Stimulated activated CD4-positive, alpha-beta T cell treated with anti-CD3 and anti-CD28 coated beads, Interleukin-15, amount 100 ng/mL, for 24 hours (primary cell): ENCODE measurements at regions not wholly inside any gene's neighbourhood (a gene's known extent, or its start where the extent isn't known, plus 50 kb on each side); places are given as distances from the start of the nearest gene placed in this dataset.

Source experiments
- DNase-seq: peaks from one replicate; pipeline ENCODE4 v3.0.0-alpha.2; 2020

- DNase-seq = no peak
Observed at GRCh38 chr6:145375502-145375901, 359.8 kb downstream of the EPM2A start.

- no peak for DNase-seq
Observed at GRCh38 chr6:145380186-145380585, 355.1 kb downstream of the EPM2A start.

- DNase-seq = no peak
Observed at GRCh38 chr6:145381941-145382340, 353.4 kb downstream of the EPM2A start.

- no peak for DNase-seq
Observed at GRCh38 chr6:145383428-145383827, 351.9 kb downstream of the EPM2A start.

- no peak for DNase-seq
Observed at GRCh38 chr6:145384503-145384902, 350.8 kb downstream of the EPM2A start.

- DNase-seq = no peak
Observed at GRCh38 chr6:145396499-145396898, 338.8 kb downstream of the EPM2A start.

- DNase-seq = no peak
Observed at GRCh38 chr6:145400508-145400907, 334.8 kb downstream of the EPM2A start.

- DNase-seq = no peak
Observed at GRCh38 chr6:145405006-145405551, 330.2 kb downstream of the EPM2A start.

- DNase-seq = no peak
Observed at GRCh38 chr6:145406783-145407182, 328.5 kb downstream of the EPM2A start.

- DNase-seq = no peak
Observed at GRCh38 chr6:145415616-145416015, 319.7 kb downstream of the EPM2A start.

- DNase-seq = no peak
Observed at GRCh38 chr6:145420599-145420998, 314.7 kb downstream of the EPM2A start.

- no peak for DNase-seq
Observed at GRCh38 chr6:145423936-145424335, 311.4 kb downstream of the EPM2A start.

- DNase-seq = no peak
Observed at GRCh38 chr6:145427232-145427631, 308.1 kb downstream of the EPM2A start.

- no peak for DNase-seq
Observed at GRCh38 chr6:145428706-145429105, 306.6 kb downstream of the EPM2A start.

GRCh38 chr6:145442110-145442509, 293.2 kb downstream of the EPM2A start:
- no peak for DNase-seq

GRCh38 chr6:145445674-145446073, 289.6 kb downstream of the EPM2A start:
- DNase-seq = no peak

- DNase-seq = no peak
Observed at GRCh38 chr6:145451029-145451428, 284.3 kb downstream of the EPM2A start.

- no peak for DNase-seq
Observed at GRCh38 chr6:145453376-145453775, 281.9 kb downstream of the EPM2A start.

- DNase-seq = no peak
Observed at GRCh38 chr6:145454006-145454405, 281.3 kb downstream of the EPM2A start.

GRCh38 chr6:145457556-145457955, 277.8 kb downstream of the EPM2A start:
- no peak for DNase-seq

- no peak for DNase-seq
Observed at GRCh38 chr6:145468534-145468933, 266.8 kb downstream of the EPM2A start.

- no peak for DNase-seq
Observed at GRCh38 chr6:145469021-145469420, 266.3 kb downstream of the EPM2A start.

GRCh38 chr6:145475794-145476396, 259.4 kb downstream of the EPM2A start:
- no peak for DNase-seq

GRCh38 chr6:145480024-145480423, 255.3 kb downstream of the EPM2A start:
- DNase-seq = no peak
